ENCODE measurements at regions not wholly inside any gene's neighbourhood (a gene's known extent, or its start where the extent isn't known, plus 50 kb on each side); places are given as distances from the start of the nearest gene placed in this dataset.

GRCh38 chr11:119920666-119921387 is 191.8 kb upstream of the NECTIN1 start:
- Histone ChIP-seq H3K27me3 (ENCODE audit: insufficient read depth, low read length) (no peaks in the 10 kb centered on the region), H3K4me2 (ENCODE audit: low read length) (no peak overlapping the region), H3K27ac (ENCODE audit: low read depth, low read length, poor library complexity, severe bottlenecking) (no peak overlapping the region), H3K9me2 (ENCODE audit: low read depth, low read length) (no peaks in the 10 kb centered on the region), H3K9me3 (ENCODE audit: low read length) (no peaks in the 10 kb centered on the region), H4K20me1 (ENCODE audit: insufficient read depth, low read length) (no peaks in the 10 kb centered on the region), H3K79me2 (ENCODE audit: insufficient read depth, low read length) (no peaks in the 10 kb centered on the region), H3K4me1 (ENCODE audit: insufficient read depth, low read length, severe bottlenecking) (no peaks in the 10 kb centered on the region), H3K36me3 (ENCODE audit: insufficient read depth, low read length) (no peaks in the 10 kb centered on the region), H2AFZ (ENCODE audit: low read length) (no peak overlapping the region), H3K4me3 (ENCODE audit: low read depth, low read length, poor library complexity, severe bottlenecking) (no peak overlapping the region), H3F3A (ENCODE audit: insufficient read depth, low read length) (no peaks in the 10 kb centered on the region), H3K9ac (ENCODE audit: low read length) (no peak overlapping the region)
- TF ChIP-seq EZH2 (IDR thresholded peaks at IDR 0.05; ENCODE audit: borderline replicate concordance, low read length) = no peak
- TF ChIP-seq, protein P1, sequence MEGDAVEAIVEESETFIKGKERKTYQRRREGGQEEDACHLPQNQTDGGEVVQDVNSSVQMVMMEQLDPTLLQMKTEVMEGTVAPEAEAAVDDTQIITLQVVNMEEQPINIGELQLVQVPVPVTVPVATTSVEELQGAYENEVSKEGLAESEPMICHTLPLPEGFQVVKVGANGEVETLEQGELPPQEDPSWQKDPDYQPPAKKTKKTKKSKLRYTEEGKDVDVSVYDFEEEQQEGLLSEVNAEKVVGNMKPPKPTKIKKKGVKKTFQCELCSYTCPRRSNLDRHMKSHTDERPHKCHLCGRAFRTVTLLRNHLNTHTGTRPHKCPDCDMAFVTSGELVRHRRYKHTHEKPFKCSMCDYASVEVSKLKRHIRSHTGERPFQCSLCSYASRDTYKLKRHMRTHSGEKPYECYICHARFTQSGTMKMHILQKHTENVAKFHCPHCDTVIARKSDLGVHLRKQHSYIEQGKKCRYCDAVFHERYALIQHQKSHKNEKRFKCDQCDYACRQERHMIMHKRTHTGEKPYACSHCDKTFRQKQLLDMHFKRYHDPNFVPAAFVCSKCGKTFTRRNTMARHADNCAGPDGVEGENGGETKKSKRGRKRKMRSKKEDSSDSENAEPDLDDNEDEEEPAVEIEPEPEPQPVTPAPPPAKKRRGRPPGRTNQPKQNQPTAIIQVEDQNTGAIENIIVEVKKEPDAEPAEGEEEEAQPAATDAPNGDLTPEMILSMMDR (IDR thresholded peaks at IDR 0.05; ENCODE audit: low read length) = no peak

DNA sequence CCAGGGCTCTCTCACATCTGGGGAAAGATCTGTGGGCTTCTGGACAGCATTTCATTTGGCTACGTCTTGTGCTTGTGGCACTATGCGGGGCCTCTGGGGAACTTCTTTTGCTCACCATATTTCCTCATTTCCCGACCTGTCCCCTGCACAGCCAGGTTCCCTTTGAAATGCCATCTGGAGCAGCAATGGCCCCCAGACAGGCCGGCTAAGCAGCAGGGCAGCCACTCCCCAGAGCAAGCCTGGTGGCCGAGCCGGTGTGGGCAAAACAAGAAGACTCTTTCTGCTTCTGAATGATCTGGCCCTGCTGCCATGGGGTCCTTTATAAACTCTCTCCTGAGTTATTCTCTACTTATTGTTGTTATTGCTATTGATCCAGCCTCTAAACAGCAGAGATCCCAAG is 190.7 kb upstream of the NECTIN1 start:
- Histone ChIP-seq H4K20me1 (ENCODE audit: insufficient read depth, low read length) (no peaks in the 10 kb centered on the region), H3K9me2 (ENCODE audit: low read depth, low read length) (no peaks in the 10 kb centered on the region), H2AFZ (ENCODE audit: low read length) (no peak overlapping the region), H3K9ac (ENCODE audit: low read length) (no peak overlapping the region), H3K4me2 (ENCODE audit: low read length) (no peak overlapping the region), H3K9me3 (ENCODE audit: low read length) (no peaks in the 10 kb centered on the region), H3K4me1 (ENCODE audit: insufficient read depth, low read length, severe bottlenecking) (no peaks in the 10 kb centered on the region), H3K27ac (ENCODE audit: low read depth, low read length, poor library complexity, severe bottlenecking) (no peak overlapping the region), H3F3A (ENCODE audit: insufficient read depth, low read length) (no peaks in the 10 kb centered on the region), H3K27me3 (ENCODE audit: insufficient read depth, low read length) (no peaks in the 10 kb centered on the region), H3K36me3 (ENCODE audit: insufficient read depth, low read length) (no peaks in the 10 kb centered on the region), H3K79me2 (ENCODE audit: insufficient read depth, low read length) (no peaks in the 10 kb centered on the region), H3K4me3 (ENCODE audit: low read depth, low read length, poor library complexity, severe bottlenecking) (no peak overlapping the region)
- no peak for TF ChIP-seq EZH2 (IDR thresholded peaks at IDR 0.05; ENCODE audit: borderline replicate concordance, low read length)
- TF ChIP-seq, protein P1 (IDR thresholded peaks at IDR 0.05; ENCODE audit: low read length) = no peak

GRCh38 chr11:119918347-119918746 is 189.3 kb upstream of the NECTIN1 start:
- no peaks in the 10 kb centered on the region for H3K9me3 ChIP-seq (ENCODE audit: low read length)
- no peaks in the 10 kb centered on the region for H3K36me3 ChIP-seq (ENCODE audit: insufficient read depth, low read length)
- H3K9me2 ChIP-seq (ENCODE audit: low read depth, low read length) = no peaks in the 10 kb centered on the region
- TF ChIP-seq EZH2 (IDR thresholded peaks at IDR 0.05; ENCODE audit: borderline replicate concordance, low read length) = no peak
- TF ChIP-seq, protein P1 (IDR thresholded peaks at IDR 0.05; ENCODE audit: low read length) = no peak
- no peak overlapping the region for H3K4me2 ChIP-seq (ENCODE audit: low read length)
- H4K20me1 ChIP-seq (ENCODE audit: insufficient read depth, low read length) = no peaks in the 10 kb centered on the region
- no peaks in the 10 kb centered on the region for H3K27me3 ChIP-seq (ENCODE audit: insufficient read depth, low read length)
- no peak overlapping the region for H3K9ac ChIP-seq (ENCODE audit: low read length)
- H3K27ac ChIP-seq (ENCODE audit: low read depth, low read length, poor library complexity, severe bottlenecking) = no peak overlapping the region
- H3K79me2 ChIP-seq (ENCODE audit: insufficient read depth, low read length) = no peaks in the 10 kb centered on the region
- H3K4me1 ChIP-seq (ENCODE audit: insufficient read depth, low read length, severe bottlenecking) = no peaks in the 10 kb centered on the region
- no peak overlapping the region for H2AFZ ChIP-seq (ENCODE audit: low read length)
- H3K4me3 ChIP-seq (ENCODE audit: low read depth, low read length, poor library complexity, severe bottlenecking) = no peak overlapping the region
- no peaks in the 10 kb centered on the region for H3F3A ChIP-seq (ENCODE audit: insufficient read depth, low read length)

Measured in OCI-LY1 (cell line).